ENCODE measurements at regions not wholly inside any gene's neighbourhood (a gene's known extent, or its start where the extent isn't known, plus 50 kb on each side); places are given as distances from the start of the nearest gene placed in this dataset.

DNA sequence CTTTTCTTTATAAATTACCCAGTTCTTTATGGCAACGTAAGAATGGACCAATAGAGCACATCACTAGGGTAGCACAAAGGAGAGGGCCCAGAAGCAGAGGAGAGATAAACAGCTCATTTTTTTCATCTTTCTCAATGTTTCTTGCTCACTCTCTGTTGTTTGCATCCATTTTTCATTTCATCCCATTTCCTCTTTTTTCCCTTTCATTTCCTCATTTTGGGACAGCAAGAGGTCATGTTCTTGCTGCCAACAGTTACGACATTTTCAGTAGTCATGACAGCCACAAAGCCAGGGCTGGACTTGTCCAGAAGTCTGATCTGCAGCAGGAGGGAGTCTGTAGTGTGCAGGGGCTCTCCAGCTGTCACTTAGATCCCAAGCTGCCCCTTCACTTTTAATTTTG lies 52.7 kb upstream of the CYP1B1 start:
- Mint-ChIP-seq H3K4me3 (no peak overlapping the region), H3K27ac (no peak overlapping the region), H3K9me3 (peaks cover 10% of the 10 kb centered on the region), H3K36me3 (no peaks in the 10 kb centered on the region), H3K4me1 (no peaks in the 10 kb centered on the region)
- no peak for DNase-seq (ENCODE audit: low spot score in 2 of 2)
- ATAC-seq: no peak

- peaks cover 10% of the 10 kb centered on the region for H3K9me3 Mint-ChIP-seq
- ATAC-seq (no peak), DNase-seq (ENCODE audit: low spot score in 2 of 2) (no peak)
- H3K4me3 Mint-ChIP-seq: no peak overlapping the region
- H3K36me3 Mint-ChIP-seq: no peaks in the 10 kb centered on the region
- no peak overlapping the region for H3K27ac Mint-ChIP-seq
- H3K4me1 Mint-ChIP-seq: no peaks in the 10 kb centered on the region
Measured at GRCh38 chr2:38127277-38127676, 51.3 kb upstream of the CYP1B1 start.

DNA sequence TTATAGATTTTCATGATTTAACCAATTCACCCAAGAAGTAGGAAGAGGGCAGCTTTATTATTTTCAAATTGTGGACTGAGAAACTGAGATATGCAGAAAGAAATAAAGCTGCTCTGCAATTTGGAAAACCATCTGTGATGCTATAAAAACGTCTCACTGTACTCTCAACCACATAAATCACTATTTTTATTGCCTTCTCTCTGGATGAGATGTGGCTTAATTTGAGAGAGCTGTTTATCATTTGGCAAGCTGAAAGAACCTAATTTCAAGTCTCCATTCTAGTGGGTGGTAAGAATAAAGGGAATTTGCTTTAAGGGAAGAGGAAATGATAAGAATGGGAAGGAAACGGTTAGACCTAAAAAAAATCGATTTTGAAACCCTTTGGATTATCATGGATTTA lies 49.9 kb upstream of the CYP1B1 start:
- ATAC-seq (no peak), DNase-seq (ENCODE audit: low spot score in 2 of 2) (no peak)
- Mint-ChIP-seq H3K4me1 (no peaks in the 10 kb centered on the region), H3K9me3 (peaks cover 10% of the 10 kb centered on the region), H3K4me3 (no peak overlapping the region), H3K27ac (no peak overlapping the region), H3K36me3 (no peaks in the 10 kb centered on the region)

Measured in stimulated activated effector memory CD8-positive, alpha-beta T cell treated with anti-CD3 and anti-CD28 coated beads, Interleukin-12 subunit alpha, Interleukin-12 subunit beta, amount 100 ng/mL, for 72 hours (primary cell).